ENCODE measurements at regions not wholly inside any gene's neighbourhood (a gene's known extent, or its start where the extent isn't known, plus 50 kb on each side); places are given as distances from the start of the nearest gene placed in this dataset.
"Not testable (repeated sequence)": the region's sequence is repeated elsewhere in the genome, so short reads cannot be mapped to it uniquely, and the experiment has no call there.

- no peak for TF ChIP-seq CTCF (IDR thresholded peaks at IDR 0.05; ENCODE audit: control extremely low read depth, extremely low read depth)
Measured at GRCh38 chr5:34554641-34555040, 101.5 kb upstream of the RAI14 start.

DNA sequence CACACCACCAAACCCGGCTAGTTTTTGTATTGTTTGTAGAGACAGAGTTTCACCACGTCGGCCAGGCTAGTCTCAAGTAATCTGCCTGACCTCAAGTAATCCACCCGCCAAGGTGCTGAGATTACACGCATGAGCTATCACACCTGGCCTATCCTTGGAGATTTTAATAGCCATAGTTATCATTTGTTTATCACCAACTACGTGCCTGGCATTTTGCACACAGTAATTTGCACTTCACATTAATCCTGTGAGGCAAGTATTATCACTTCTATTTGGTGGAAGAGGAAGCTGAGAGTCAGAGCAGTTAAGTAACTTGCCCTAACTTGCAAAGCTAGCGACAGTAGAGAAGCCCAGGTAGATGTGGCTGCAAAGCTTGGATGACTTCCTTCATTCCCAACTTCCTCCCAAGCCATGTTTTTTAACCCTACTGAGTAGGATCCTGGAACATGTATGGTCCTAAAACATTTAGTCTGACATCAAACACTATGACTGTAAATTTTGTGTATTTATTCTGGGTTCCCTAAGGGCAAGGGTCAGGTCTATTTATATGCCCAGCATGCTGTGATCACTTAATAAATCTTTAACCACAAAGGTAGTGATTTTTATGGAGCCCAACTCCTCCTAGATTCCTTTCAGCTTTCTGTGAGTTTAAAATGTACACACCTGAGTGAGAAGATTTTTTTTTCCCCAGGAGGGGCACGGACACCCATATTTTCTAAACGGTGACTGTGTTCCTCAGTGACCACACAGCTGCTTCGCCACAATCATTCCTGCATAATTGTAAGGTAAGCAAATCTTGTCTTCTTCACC is 100.2 kb upstream of the RAI14 start:
- Histone ChIP-seq H3K27ac (ENCODE audit: low read depth in 1 of 2, low read length in 1 of 2) (no peak overlapping the region), H3K4me3 (no peak overlapping the region), H3K9ac (ENCODE audit: insufficient read depth in 1 of 2, low read length in 2 of 2) (no peak overlapping the region), H3K27me3 (ENCODE audit: control insufficient read depth in 3 of 3, insufficient read depth in 3 of 3, low read length in 2 of 3) (no peaks in the 10 kb centered on the region), H3K4me1 (ENCODE audit: control insufficient read depth in 5 of 5, insufficient read depth in 5 of 5, low read length in 5 of 5) (peaks cover 0 to 6% (median 3%) of the 10 kb centered on the region in 5 donors), H3K9me3 (ENCODE audit: control insufficient read depth in 4 of 4, insufficient read depth in 3 of 4, low read length in 3 of 4) (no peaks in the 10 kb centered on the region), H3K36me3 (ENCODE audit: control insufficient read depth in 4 of 4, insufficient read depth in 4 of 4, low read length in 4 of 4) (no peaks in the 10 kb centered on the region)
- WGBS, 2 donors = 80 to 82% methylated on average over 10 of the region's 10 CpGs
- DNase-seq (no peak), ATAC-seq (ENCODE audit: insufficient read depth, low FRiP score) (no peak)
- TF ChIP-seq CTCF (IDR thresholded peaks at IDR 0.05; ENCODE audit: control extremely low read depth, extremely low read depth) = no peak

More at GRCh38 chr5:34554641-34555040, 101.5 kb upstream of the RAI14 start:
- Histone ChIP-seq H3K36me3 (ENCODE audit: control insufficient read depth in 4 of 4, insufficient read depth in 4 of 4, low read length in 4 of 4) (no peaks in the 10 kb centered on the region), H3K9ac (ENCODE audit: insufficient read depth in 1 of 2, low read length in 2 of 2) (no peak overlapping the region), H3K9me3 (ENCODE audit: control insufficient read depth in 4 of 4, insufficient read depth in 3 of 4, low read length in 3 of 4) (no peaks in the 10 kb centered on the region), H3K27me3 (ENCODE audit: control insufficient read depth in 3 of 3, insufficient read depth in 3 of 3, low read length in 2 of 3) (no peaks in the 10 kb centered on the region), H3K4me1 (ENCODE audit: control insufficient read depth in 5 of 5, insufficient read depth in 5 of 5, low read length in 5 of 5) (peaks cover 0 to 8% (median 3%) of the 10 kb centered on the region in 5 donors), H3K27ac (ENCODE audit: low read depth in 1 of 2, low read length in 1 of 2) (no peak overlapping the region), H3K4me3 (no peak overlapping the region)
- ATAC-seq (ENCODE audit: insufficient read depth, low FRiP score) (no peak), DNase-seq (no peak)
- WGBS, 2 donors = 59 to 74% methylated on average over 5 of the region's 5 CpGs

- DNase-seq = no peak
- no peak overlapping the region for H3K4me3 ChIP-seq
- no peaks in the 10 kb centered on the region for H3K36me3 ChIP-seq (ENCODE audit: control insufficient read depth in 4 of 4, insufficient read depth in 4 of 4, low read length in 4 of 4)
- peaks cover 0 to 5% (median 3%) of the 10 kb centered on the region in 5 donors for H3K4me1 ChIP-seq (ENCODE audit: control insufficient read depth in 5 of 5, insufficient read depth in 5 of 5, low read length in 5 of 5)
- no peak overlapping the region for H3K9ac ChIP-seq (ENCODE audit: insufficient read depth in 1 of 2, low read length in 2 of 2)
- no peak for TF ChIP-seq CTCF (IDR thresholded peaks at IDR 0.05; ENCODE audit: control extremely low read depth, extremely low read depth)
- no peak overlapping the region for H3K27ac ChIP-seq (ENCODE audit: low read depth in 1 of 2, low read length in 1 of 2)
- WGBS, 2 donors = 83 to 91% methylated on average over 2 of the region's 2 CpGs
- no peaks in the 10 kb centered on the region for H3K27me3 ChIP-seq (ENCODE audit: control insufficient read depth in 3 of 3, insufficient read depth in 3 of 3, low read length in 2 of 3)
- no peak for ATAC-seq (ENCODE audit: insufficient read depth, low FRiP score)
- no peaks in the 10 kb centered on the region for H3K9me3 ChIP-seq (ENCODE audit: control insufficient read depth in 4 of 4, insufficient read depth in 3 of 4, low read length in 3 of 4)
Measured at GRCh38 chr5:34556509-34556782, 99.7 kb upstream of the RAI14 start.

- not testable (repeated sequence) for DNase-seq; H3K27me3 ChIP-seq (ENCODE audit: control insufficient read depth in 3 of 3, insufficient read depth in 3 of 3, low read length in 2 of 3); H3K9me3 ChIP-seq (ENCODE audit: control insufficient read depth in 4 of 4, insufficient read depth in 3 of 4, low read length in 3 of 4); H3K27ac ChIP-seq (ENCODE audit: low read depth in 1 of 2, low read length in 1 of 2); H3K4me1 ChIP-seq (ENCODE audit: control insufficient read depth in 5 of 5, insufficient read depth in 5 of 5, low read length in 5 of 5); H3K9ac ChIP-seq (ENCODE audit: insufficient read depth in 1 of 2, low read length in 2 of 2); H3K36me3 ChIP-seq (ENCODE audit: control insufficient read depth in 4 of 4, insufficient read depth in 4 of 4, low read length in 4 of 4); ATAC-seq (ENCODE audit: insufficient read depth, low FRiP score); H3K4me3 ChIP-seq
- WGBS, 2 donors = 90 to 94% methylated on average over 2 of the region's 2 CpGs
Measured at GRCh38 chr5:34561581-34561980, 94.5 kb upstream of the RAI14 start.

Measured in lung (tissue), 11 donors.